H9 (cell line): ENCODE measurements at regions not wholly inside any gene's neighbourhood (a gene's known extent, or its start where the extent isn't known, plus 50 kb on each side); places are given as distances from the start of the nearest gene placed in this dataset.

Experiments used
- DNase-seq: peaks from one replicate; pipeline ENCODE4 v3.0.0-alpha.2; 2017
- H2AFZ ChIP-seq: one replicate; pipeline ENCODE4 v1.6.1; 2013; ENCODE audit warnings: mild to moderate bottlenecking, low read length, control low read depth, moderate library complexity
- H2AK5ac ChIP-seq: 2 replicates; pipeline ENCODE4 v1.6.1; 2013; ENCODE audit warnings: low read length, control low read depth, mixed read lengths; ENCODE audit not compliant: insufficient read length
- H2BK120ac ChIP-seq: one replicate; pipeline ENCODE4 v1.6.1; 2013; ENCODE audit warnings: low read depth, mild to moderate bottlenecking, low read length, control low read depth, inconsistent platforms; ENCODE audit not compliant: poor library complexity, severe bottlenecking
- H2BK12ac ChIP-seq: 2 replicates; pipeline ENCODE4 v1.6.1; 2013; ENCODE audit warnings: low read length, control low read depth, mixed read lengths, low read depth; ENCODE audit not compliant: insufficient read length
- H2BK15ac ChIP-seq: 2 replicates; pipeline ENCODE4 v1.6.1; 2013; ENCODE audit warnings: low read depth, low read length, control low read depth
- H2BK20ac ChIP-seq: one replicate; pipeline ENCODE4 v1.6.1; 2013; ENCODE audit warnings: low read depth, mild to moderate bottlenecking, low read length, control low read depth, inconsistent platforms; ENCODE audit not compliant: poor library complexity, severe bottlenecking
- H2BK5ac ChIP-seq: 2 replicates; pipeline ENCODE4 v1.6.1; 2013; ENCODE audit warnings: low read length, control low read depth, mixed read lengths; ENCODE audit not compliant: insufficient read length
- H3K14ac ChIP-seq: 2 replicates; pipeline ENCODE4 v1.6.1; 2013; ENCODE audit warnings: low read length, control low read depth; ENCODE audit not compliant: insufficient read depth
- H3K18ac ChIP-seq: 2 replicates; pipeline ENCODE4 v1.6.1; 2013; ENCODE audit warnings: low read depth, mild to moderate bottlenecking, mixed read lengths, low read length, control low read depth; ENCODE audit not compliant: insufficient read length
- H3K23ac ChIP-seq: 2 replicates; pipeline ENCODE4 v1.6.1; 2013; ENCODE audit warnings: low read length, control low read depth, mixed read lengths, low read depth; ENCODE audit not compliant: insufficient read length
- H3K23me2 ChIP-seq: 2 replicates; pipeline ENCODE4 v1.6.1; 2013; ENCODE audit warnings: low read depth, mild to moderate bottlenecking, mixed read lengths, low read length, control low read depth; ENCODE audit not compliant: insufficient read length, poor library complexity, severe bottlenecking
- H3K27ac ChIP-seq: 2 replicates; pipeline ENCODE4 v1.5.1; 2013; ENCODE audit warnings: low read length, control low read depth, mixed read lengths, low read depth; ENCODE audit not compliant: insufficient read length
- H3K27me3 ChIP-seq: 2 replicates; pipeline ENCODE4 v1.6.1; 2013; ENCODE audit warnings: low read length, control low read depth, inconsistent platforms; ENCODE audit not compliant: insufficient read depth
- H3K4ac ChIP-seq: 2 replicates; pipeline ENCODE4 v1.6.1; 2013; ENCODE audit warnings: low read depth, mild to moderate bottlenecking, control low read depth, inconsistent platforms, low read length, moderate library complexity
- H3K4me1 ChIP-seq: 2 replicates; pipeline ENCODE4 v1.6.1; 2013; ENCODE audit warnings: low read length, control low read depth, inconsistent platforms; ENCODE audit not compliant: insufficient read depth
- H3K4me2 ChIP-seq: 2 replicates; pipeline ENCODE4 v1.6.1; 2013; ENCODE audit warnings: low read length, control low read depth, mixed read lengths; ENCODE audit not compliant: insufficient read length, insufficient read depth
- H3K56ac ChIP-seq: 2 replicates; pipeline ENCODE4 v1.6.1; 2013; ENCODE audit warnings: low read depth, mild to moderate bottlenecking, mixed read lengths, low read length, control low read depth; ENCODE audit not compliant: insufficient read length
- H3K79me1 ChIP-seq: 2 replicates; pipeline ENCODE4 v1.6.1; 2013; ENCODE audit warnings: low read depth, mild to moderate bottlenecking, moderate library complexity, low read length, control low read depth, inconsistent platforms; ENCODE audit not compliant: insufficient read depth, poor library complexity, severe bottlenecking
- H3K79me2 ChIP-seq: 2 replicates; pipeline ENCODE4 v1.6.1; 2013; ENCODE audit warnings: low read length, control low read depth, inconsistent platforms; ENCODE audit not compliant: insufficient read depth
- H3K9ac ChIP-seq: 2 replicates; pipeline ENCODE4 v1.6.1; 2013; ENCODE audit warnings: low read length, control low read depth, mixed read lengths; ENCODE audit not compliant: insufficient read length; ENCODE audit errors: extremely low read depth
- H3K9me3 ChIP-seq: one replicate; pipeline ENCODE4 v1.6.1; 2013; ENCODE audit warnings: low read depth, low read length, inconsistent platforms; ENCODE audit not compliant: control insufficient read depth
- H3T11ph ChIP-seq: one replicate; pipeline ENCODE4 v1.6.1; 2013; ENCODE audit warnings: mild to moderate bottlenecking, low read length, control low read depth, inconsistent platforms
- H4K20me1 ChIP-seq: one replicate; pipeline ENCODE4 v1.6.1; 2013; ENCODE audit not compliant: control insufficient read depth, insufficient read length, insufficient read depth
- H4K5ac ChIP-seq: 2 replicates; pipeline ENCODE4 v1.6.1; 2013; ENCODE audit warnings: low read depth, mild to moderate bottlenecking, mixed read lengths, low read length, control low read depth; ENCODE audit not compliant: insufficient read length
- H4K8ac ChIP-seq: replicated peaks from 2 replicates; pipeline ENCODE4 v1.6.1; 2013; ENCODE audit warnings: low read length, control low read depth, mixed read lengths, low read depth; ENCODE audit not compliant: insufficient read length
- H4K91ac ChIP-seq: 2 replicates; pipeline ENCODE4 v1.6.1; 2013; ENCODE audit warnings: low read depth, mild to moderate bottlenecking, moderate library complexity, mixed read lengths, low read length, control low read depth; ENCODE audit not compliant: insufficient read length
- H3K27ac Mint-ChIP-seq, 3 experiments: 2 replicates in 2 of 3; 3 replicates in 1 of 3; pipeline ENCODE4 v1.8.0; 2020 to 2021; ENCODE audit warnings: mixed read lengths in 3 of 3, mild to moderate bottlenecking in 1 of 3, moderate library complexity in 1 of 3
- H3K27me3 Mint-ChIP-seq: 2 replicates; pipeline ENCODE4 v1.8.0; 2021; ENCODE audit warnings: low read depth, mild to moderate bottlenecking, moderate library complexity, mixed read lengths
- H3K36me3 Mint-ChIP-seq, 3 experiments: 2 replicates in 2 of 3; 3 replicates in 1 of 3; pipeline ENCODE4 v1.8.0; 2020 to 2021; ENCODE audit warnings: low read depth in 3 of 3, mixed read lengths in 3 of 3; ENCODE audit not compliant: insufficient read depth in 1 of 3
- H3K4me1 Mint-ChIP-seq, 2 experiments: 2 replicates each; pipeline ENCODE4 v1.8.0; 2020; ENCODE audit warnings: mixed read lengths in 2 of 2
- H3K4me3 Mint-ChIP-seq, 2 experiments: 2 replicates in 1 of 2; 3 replicates in 1 of 2; pipeline ENCODE4 v1.8.0; 2020 to 2021; ENCODE audit warnings: mild to moderate bottlenecking in 2 of 2, mixed read lengths in 2 of 2, moderate library complexity in 1 of 2
- H3K9me3 Mint-ChIP-seq, 2 experiments: 2 replicates in 1 of 2; 3 replicates in 1 of 2; pipeline ENCODE4 v1.8.0; 2020; ENCODE audit warnings: mild to moderate bottlenecking in 2 of 2, mixed read lengths in 2 of 2, moderate library complexity in 1 of 2
- CTCF ChIP-seq: fragments of 200-600 bp; sonication (generic); conservative IDR thresholded peaks from 3 replicates; pipeline ENCODE4 v1.8.0; 2021; ENCODE audit warnings: antibody characterized with exemption, mild to moderate bottlenecking
- WGBS: extraction: QIAGEN DNeasy Blood & Tissue Kit; methylation state at CpG from one replicate; pipeline ENCODE4 v1.1.7; 2013; ENCODE audit warnings: missing lambda C conversion rate, low lambda C conversion rate, mixed read lengths; ENCODE audit not compliant: insufficient read length; ENCODE audit errors: extremely low coverage; 5-methylcytosine and 5-hydroxymethylcytosine counted together

GRCh38 chr5:89128092-89128491 is 245.1 kb upstream of the MEF2C start:
- Mint-ChIP-seq H3K27ac (peak overlapping the region in 1 of 3 experiments; percentile 20; a peak in 2 of 7 replicates), H3K4me1 (peaks cover 6 to 10% of the 10 kb centered on the region in 2 experiments), H3K36me3 (no peaks in the 10 kb centered on the region), H3K9me3 (no peaks in the 10 kb centered on the region), H3K27me3 (no peaks in the 10 kb centered on the region), H3K4me3 (no peak overlapping the region)
- Histone ChIP-seq H4K5ac (no peak overlapping the region), H3K18ac (no peak overlapping the region), H4K8ac (no peak overlapping the region), H3K79me1 (no peaks in the 10 kb centered on the region), H3K23ac (no peak overlapping the region), H3K9me3 (no peaks in the 10 kb centered on the region), H2BK12ac (no peak overlapping the region), H3T11ph (no peak overlapping the region), H3K4ac (no peak overlapping the region), H3K27me3 (no peaks in the 10 kb centered on the region), H3K23me2 (no peaks in the 10 kb centered on the region), H3K27ac (no peak overlapping the region), H3K4me2 (no peak overlapping the region), H2BK20ac (no peak overlapping the region), H2BK5ac (no peak overlapping the region), H4K20me1 (no peaks in the 10 kb centered on the region), H4K91ac (no peak overlapping the region), H3K9ac (no peak overlapping the region), H3K79me2 (no peaks in the 10 kb centered on the region), H2BK15ac (no peak overlapping the region), H2AK5ac (no peak overlapping the region), H3K14ac (no peak overlapping the region), H2BK120ac (no peak overlapping the region), H3K56ac (no peak overlapping the region), H2AFZ (no peak overlapping the region), H3K4me1 (no peaks in the 10 kb centered on the region; the same call in 1 of the 2 replicates)
- WGBS, result no CpG with 5 or more reads among the region's 2 CpGs
- no peak for DNase-seq
- no peak for TF ChIP-seq CTCF
